Ovary (tissue), 3 donors: ENCODE measurements at regions not wholly inside any gene's neighbourhood (a gene's known extent, or its start where the extent isn't known, plus 50 kb on each side); places are given as distances from the start of the nearest gene placed in this dataset.

ENCODE experiments used
- CTCF ChIP-seq, 3 donors: fragments of 450-650 bp in 2 of 3; fragments of 200-600 bp in 1 of 3; IDR thresholded peaks; one replicate each; pipeline versions ENCODE4 v1.5.1 to v1.8.0; 2016 to 2022; ENCODE audit warnings: antibody characterized with exemption in 3 of 3, mild to moderate bottlenecking in 1 of 3
- EP300 ChIP-seq: sonication (generic); formaldehyde crosslinking; IDR thresholded peaks from one replicate; pipeline ENCODE4 v1.6.1; 2017; ENCODE audit warnings: antibody characterized with exemption
- POLR2A ChIP-seq: fragments of 450-650 bp; IDR thresholded peaks from one replicate; pipeline ENCODE4 v1.6.1; 2017; ENCODE audit warnings: antibody characterized with exemption, mild to moderate bottlenecking, moderate library complexity
- donor health status: DM: no; HTN: no; CAD: no.

GRCh38 chr7:79524048-79524447 is 70.6 kb upstream of the MAGI2 start:
- no peak for TF ChIP-seq CTCF (IDR thresholded peaks at IDR 0.05)
- no peak for TF ChIP-seq POLR2A
- TF ChIP-seq EP300: no peak
